Activated CD8-positive, alpha-beta T cell treated with anti-CD3 and anti-CD28 coated beads for 36 hours (primary cell): ENCODE measurements at regions not wholly inside any gene's neighbourhood (a gene's known extent, or its start where the extent isn't known, plus 50 kb on each side); places are given as distances from the start of the nearest gene placed in this dataset.

Source experiments
- ATAC-seq: fragments of 200-7000 bp; cut with Tn5 transposase; one replicate; pipeline ENCODE4 v1.10.0; 2021; ENCODE audit warnings: mild to moderate bottlenecking, moderate library complexity
- CTCF ChIA-PET: fragments of 350-600 bp; sonication (Branson Sonifier 250); formaldehyde crosslinking; loops from one replicate; lab custom pipeline; 2021; ENCODE audit warnings: antibody characterized with exemption; lab: Charles Lee
- POLR2A ChIA-PET: fragments of 350-600 bp; sonication (Branson Sonifier 250); formaldehyde crosslinking; loops from one replicate; lab custom pipeline; 2021; ENCODE audit warnings: antibody characterized with exemption; lab: Charles Lee
- DNase-seq: peaks from one replicate; pipeline ENCODE4 v3.0.0-alpha.2; 2020
- H3K27ac Mint-ChIP-seq: one replicate; pipeline ENCODE4 v1.8.0; 2021; ENCODE audit warnings: mild to moderate bottlenecking, mixed read lengths
- H3K27me3 Mint-ChIP-seq: one replicate; pipeline ENCODE4 v1.8.0; 2021; ENCODE audit warnings: mixed read lengths
- H3K36me3 Mint-ChIP-seq: one replicate; pipeline ENCODE4 v1.8.0; 2021; ENCODE audit warnings: low read depth, mixed read lengths
- H3K4me1 Mint-ChIP-seq: one replicate; pipeline ENCODE4 v1.8.0; 2021; ENCODE audit warnings: low read depth, mixed read lengths
- H3K4me3 Mint-ChIP-seq: one replicate; pipeline ENCODE4 v1.8.0; 2021; ENCODE audit warnings: mild to moderate bottlenecking, moderate library complexity, mixed read lengths
- H3K9me3 Mint-ChIP-seq: one replicate; pipeline ENCODE4 v1.8.0; 2021; ENCODE audit warnings: mixed read lengths
- CTCF ChIP-seq: fragments of 200-600 bp; IDR thresholded peaks from one replicate; pipeline ENCODE4 v1.8.0; 2022; ENCODE audit warnings: antibody characterized with exemption, mild to moderate bottlenecking
- intact Hi-C: fragments of 100-400 bp; cut with micrococcal nuclease; formaldehyde crosslinking; loops from one replicate; pipeline ENCODE4 v1.10.0; 2022

GRCh38 chr3:84547207-84547606 lies 411.6 kb upstream of the CADM2 start:
- H3K36me3 Mint-ChIP-seq = no peaks in the 10 kb centered on the region
- no peak overlapping the region for H3K27ac Mint-ChIP-seq
- intact Hi-C loops = loop anchor here (5.0 kb wide), 1 partner anchor 1030 kb away; no protein-coding TSS in a partner anchor
- H3K27me3 Mint-ChIP-seq = no peaks in the 10 kb centered on the region
- CTCF ChIA-PET = interaction anchor here (0.8 to 1.6 kb wide), 4 partner anchors 10 to 1030 kb away, joined by 3 to 5 read pairs (median 3); no protein-coding TSS in a partner anchor
- H3K4me1 Mint-ChIP-seq = no peaks in the 10 kb centered on the region
- DNase-seq (no peak), ATAC-seq (no peak)
- no peak for TF ChIP-seq CTCF
- H3K9me3 Mint-ChIP-seq = peaks cover 5% of the 10 kb centered on the region
- POLR2A ChIA-PET = no interaction called here
- no peak overlapping the region for H3K4me3 Mint-ChIP-seq

- ATAC-seq = peak; percentile 39
- H3K4me3 Mint-ChIP-seq = no peak overlapping the region
- peaks cover 5% of the 10 kb centered on the region for H3K9me3 Mint-ChIP-seq
- H3K4me1 Mint-ChIP-seq = no peaks in the 10 kb centered on the region
- no peak overlapping the region for H3K27ac Mint-ChIP-seq
- TF ChIP-seq CTCF = peak; percentile 55
- H3K27me3 Mint-ChIP-seq = no peaks in the 10 kb centered on the region
- intact Hi-C loops = loop anchor here (5.0 kb wide), 1 partner anchor 1029 kb away; no protein-coding TSS in a partner anchor
- CTCF ChIA-PET = interaction anchor here (0.6 to 1.6 kb wide), 5 partner anchors 9 to 1019 kb away, joined by 3 to 5 read pairs (median 3); no protein-coding TSS in a partner anchor
- H3K36me3 Mint-ChIP-seq = no peaks in the 10 kb centered on the region
- POLR2A ChIA-PET = no interaction called here
- DNase-seq = no peak
These were observed 410.5 kb upstream of the CADM2 start for GRCh38 chr3:84547971-84548970.

- ChIA-PET CTCF (no interaction called here), POLR2A (no interaction called here)
- no peak overlapping the region for H3K4me3 Mint-ChIP-seq
- ATAC-seq = no peak
- intact Hi-C loops = no loop called here
- no peak for TF ChIP-seq CTCF
- H3K27ac Mint-ChIP-seq = no peak overlapping the region
- no peaks in the 10 kb centered on the region for H3K27me3 Mint-ChIP-seq
- no peaks in the 10 kb centered on the region for H3K4me1 Mint-ChIP-seq
- no peak for DNase-seq
- H3K9me3 Mint-ChIP-seq = no peaks in the 10 kb centered on the region
- no peaks in the 10 kb centered on the region for H3K36me3 Mint-ChIP-seq
These were observed 403.2 kb upstream of the CADM2 start for GRCh38 chr3:84555629-84556028.

- no peak overlapping the region for H3K27ac Mint-ChIP-seq
- intact Hi-C loops = no loop called here
- peaks cover 6% of the 10 kb centered on the region for H3K9me3 Mint-ChIP-seq
- no peaks in the 10 kb centered on the region for H3K4me1 Mint-ChIP-seq
- DNase-seq (no peak), ATAC-seq (no peak)
- no peaks in the 10 kb centered on the region for H3K27me3 Mint-ChIP-seq
- no peak for TF ChIP-seq CTCF
- H3K36me3 Mint-ChIP-seq = no peaks in the 10 kb centered on the region
- CTCF ChIA-PET = no interaction called here
- no peak overlapping the region for H3K4me3 Mint-ChIP-seq
- POLR2A ChIA-PET = no interaction called here
These were observed 392.5 kb upstream of the CADM2 start for GRCh38 chr3:84566256-84566655.

- Mint-ChIP-seq H3K4me1 (no peaks in the 10 kb centered on the region), H3K4me3 (no peak overlapping the region), H3K9me3 (peaks cover 9% of the 10 kb centered on the region), H3K36me3 (no peaks in the 10 kb centered on the region), H3K27me3 (no peaks in the 10 kb centered on the region), H3K27ac (no peak overlapping the region)
- ATAC-seq (no peak), DNase-seq (no peak)
- POLR2A ChIA-PET = no interaction called here
- TF ChIP-seq CTCF = no peak
- intact Hi-C loops = no loop called here
- CTCF ChIA-PET = no interaction called here
These were observed 391.0 kb upstream of the CADM2 start for GRCh38 chr3:84567796-84568195.
